Kidney (tissue), 13 donors: ENCODE measurements at regions not wholly inside any gene's neighbourhood (a gene's known extent, or its start where the extent isn't known, plus 50 kb on each side); places are given as distances from the start of the nearest gene placed in this dataset.

Experiments
- DNase-seq, 5 donors: peaks; one replicate each; pipeline ENCODE4 v3.0.0-alpha.2; 2013 to 2020
- FAIRE-seq: peaks from 2 replicates; lab custom pipeline; 2012; peaks lifted over from hg19 to GRCh38; lab: Jason Lieb, UNC
- H3K27ac ChIP-seq, 2 donors: one replicate each; pipeline ENCODE4 v1.7.0; 2013; ENCODE audit warnings: low read depth in 2 of 2, low read length in 2 of 2, inconsistent platforms in 1 of 2
- H3K27me3 ChIP-seq: one replicate; pipeline ENCODE4 v1.7.1; 2013; ENCODE audit warnings: low read length, inconsistent platforms; ENCODE audit not compliant: control insufficient read depth, insufficient read depth
- H3K36me3 ChIP-seq, 3 donors: one replicate each; pipeline versions ENCODE4 v1.7.0 to v1.7.1; 2013; ENCODE audit warnings: low read length in 3 of 3, control low read depth in 1 of 3, inconsistent platforms in 1 of 3; ENCODE audit not compliant: insufficient read depth in 3 of 3, control insufficient read depth in 2 of 3
- H3K4me1 ChIP-seq, 3 donors: one replicate each; pipeline versions ENCODE4 v1.7.0 to v1.7.1; 2013; ENCODE audit warnings: low read length in 3 of 3, inconsistent platforms in 1 of 3, low read depth in 1 of 3; ENCODE audit not compliant: control insufficient read depth in 2 of 3, insufficient read depth in 2 of 3
- H3K4me3 ChIP-seq, 3 donors: one replicate each; pipeline versions ENCODE4 v1.7.0 to v1.8.1; 2013; ENCODE audit warnings: low read length in 3 of 3, control low read depth in 1 of 3, inconsistent platforms in 1 of 3
- H3K9ac ChIP-seq, 3 donors: one replicate each; pipeline versions ENCODE4 v1.7.0 to v1.7.1; 2013; ENCODE audit warnings: low read length in 3 of 3, control low read depth in 1 of 3, inconsistent platforms in 1 of 3
- H3K9me3 ChIP-seq, 3 donors: one replicate each; pipeline versions ENCODE4 v1.7.0 to v1.7.1; 2013; ENCODE audit warnings: low read length in 3 of 3, control low read depth in 1 of 3, inconsistent platforms in 1 of 3; ENCODE audit not compliant: control insufficient read depth in 2 of 3, insufficient read depth in 1 of 3
- CTCF ChIP-seq: IDR thresholded peaks from 3 replicates; pipeline ENCODE4 v1.5.1; 2012; ENCODE audit warnings: mild to moderate bottlenecking, moderate library complexity, borderline replicate concordance; ENCODE audit not compliant: insufficient read depth; ENCODE audit errors: extremely low read depth
- intact Hi-C: fragments of 100-400 bp; cut with DNase I; formaldehyde crosslinking; loops from one replicate; pipeline ENCODE4 v1.11.1; 2022
- donor health status: control.
- donor health status: control.
- donor health status: control.
- donor health status: control.
- donor health status: control.
- donor health status: DM: yes; HTN: yes; CAD: no.
- donor health status: Normal renal cell carcinoma (clear cell type).

GRCh38 chr7:145534301-145534700 lies 582.3 kb upstream of the CNTNAP2 start:
- Histone ChIP-seq H3K27me3 (no peaks in the 10 kb centered on the region), H3K9me3 (no peaks in the 10 kb centered on the region), H3K4me3 (no peak overlapping the region), H3K27ac (no peak overlapping the region), H3K4me1 (no peaks in the 10 kb centered on the region), H3K9ac (no peak overlapping the region), H3K36me3 (no peaks in the 10 kb centered on the region)
- TF ChIP-seq CTCF: no peak
- intact Hi-C loops: no loop called here
- DNase-seq (no peak), FAIRE-seq (no peak)

GRCh38 chr7:145520284-145520683 lies 596.3 kb upstream of the CNTNAP2 start:
- TF ChIP-seq CTCF: no peak
- Histone ChIP-seq H3K27me3 (no peaks in the 10 kb centered on the region), H3K9ac (no peak overlapping the region), H3K9me3 (no peaks in the 10 kb centered on the region), H3K4me3 (no peak overlapping the region), H3K36me3 (no peaks in the 10 kb centered on the region), H3K4me1 (no peaks in the 10 kb centered on the region), H3K27ac (no peak overlapping the region)
- intact Hi-C loops: no loop called here
- FAIRE-seq (no peak), DNase-seq (no peak)

- no peak for TF ChIP-seq CTCF
Measured at GRCh38 chr7:145511004-145511403, 605.6 kb upstream of the CNTNAP2 start.

GRCh38 chr7:145497911-145498525 lies 618.6 kb upstream of the CNTNAP2 start:
- Histone ChIP-seq H3K9me3 (no peaks in the 10 kb centered on the region), H3K9ac (no peak overlapping the region), H3K27me3 (no peaks in the 10 kb centered on the region), H3K4me3 (no peak overlapping the region), H3K27ac (no peak overlapping the region), H3K4me1 (no peaks in the 10 kb centered on the region), H3K36me3 (no peaks in the 10 kb centered on the region)
- intact Hi-C loops: no loop called here
- DNase-seq (no peak), FAIRE-seq (no peak)
- TF ChIP-seq CTCF: no peak

More at GRCh38 chr7:145511004-145511403, 605.6 kb upstream of the CNTNAP2 start:
- H3K27ac ChIP-seq: no peak overlapping the region
- no peak overlapping the region for H3K9ac ChIP-seq
- H3K4me3 ChIP-seq: no peak overlapping the region
- DNase-seq: no peak
- H3K36me3 ChIP-seq: no peaks in the 10 kb centered on the region
- H3K4me1 ChIP-seq: no peaks in the 10 kb centered on the region
- intact Hi-C loops: no loop called here
- no peak for FAIRE-seq
- no peaks in the 10 kb centered on the region for H3K27me3 ChIP-seq
- H3K9me3 ChIP-seq: peaks cover 0 to 4% (median 0%) of the 10 kb centered on the region in 3 donors
